BLaER1 (cell line): ENCODE measurements at regions not wholly inside any gene's neighbourhood (a gene's known extent, or its start where the extent isn't known, plus 50 kb on each side); places are given as distances from the start of the nearest gene placed in this dataset.

Experiments
- H3K27ac ChIP-seq: shearing (Covaris generic); formaldehyde crosslinking; 2 replicates; pipeline ENCODE4 v1.8.1; 2022
- H3K27me3 ChIP-seq: shearing (Covaris generic); formaldehyde crosslinking; 2 replicates; pipeline ENCODE4 v1.8.1; 2022
- H3K36me3 ChIP-seq: shearing (Covaris generic); formaldehyde crosslinking; 2 replicates; pipeline ENCODE4 v1.8.1; 2022
- H3K4me1 ChIP-seq: shearing (Covaris generic); formaldehyde crosslinking; 2 replicates; pipeline ENCODE4 v1.8.1; 2022
- H3K4me2 ChIP-seq: shearing (Covaris generic); formaldehyde crosslinking; 2 replicates; pipeline ENCODE4 v1.8.1; 2022
- H3K4me3 ChIP-seq: shearing (Covaris generic); formaldehyde crosslinking; 2 replicates; pipeline ENCODE4 v1.8.1; 2022
- H3K9ac ChIP-seq: shearing (Covaris generic); formaldehyde crosslinking; 2 replicates; pipeline ENCODE4 v1.8.1; 2022
- H3K9me3 ChIP-seq: shearing (Covaris generic); formaldehyde crosslinking; 2 replicates; pipeline ENCODE4 v1.8.1; 2022
- H4K20me1 ChIP-seq: shearing (Covaris generic); formaldehyde crosslinking; 2 replicates; pipeline ENCODE4 v1.8.1; 2022
- Cebpa-rat ChIP-seq: shearing (Covaris generic); IDR thresholded peaks from 2 replicates; pipeline ENCODE4 v1.8.1; 2022

GRCh38 chr7:119748251-119748860 lies 524.6 kb upstream of the KCND2 start:
- no peaks in the 10 kb centered on the region for H3K36me3 ChIP-seq
- no peak overlapping the region for H3K4me2 ChIP-seq
- H3K27ac ChIP-seq = no peak overlapping the region
- H3K4me1 ChIP-seq = no peaks in the 10 kb centered on the region
- no peaks in the 10 kb centered on the region for H4K20me1 ChIP-seq
- no peaks in the 10 kb centered on the region for H3K9me3 ChIP-seq
- no peak overlapping the region for H3K9ac ChIP-seq
- TF ChIP-seq Cebpa-rat = no peak
- no peak overlapping the region for H3K4me3 ChIP-seq
- H3K27me3 ChIP-seq = no peaks in the 10 kb centered on the region

- no peak for TF ChIP-seq Cebpa-rat
- Histone ChIP-seq H3K9me3 (no peaks in the 10 kb centered on the region), H3K4me1 (no peaks in the 10 kb centered on the region), H3K4me3 (no peak overlapping the region), H3K36me3 (no peaks in the 10 kb centered on the region), H3K9ac (no peak overlapping the region), H4K20me1 (no peaks in the 10 kb centered on the region), H3K27ac (no peak overlapping the region), H3K4me2 (no peak overlapping the region), H3K27me3 (no peaks in the 10 kb centered on the region)
These were observed 524.0 kb upstream of the KCND2 start for GRCh38 chr7:119748991-119749390.

GRCh38 chr7:119756687-119757086 lies 516.3 kb upstream of the KCND2 start:
- no peak overlapping the region for H3K27ac ChIP-seq
- no peak overlapping the region for H3K4me3 ChIP-seq
- no peaks in the 10 kb centered on the region for H3K27me3 ChIP-seq
- H3K9ac ChIP-seq = no peak overlapping the region
- no peaks in the 10 kb centered on the region for H4K20me1 ChIP-seq
- H3K36me3 ChIP-seq = no peaks in the 10 kb centered on the region
- no peaks in the 10 kb centered on the region for H3K4me1 ChIP-seq
- TF ChIP-seq Cebpa-rat = no peak
- no peaks in the 10 kb centered on the region for H3K9me3 ChIP-seq
- no peak overlapping the region for H3K4me2 ChIP-seq

GRCh38 chr7:119758254-119758653 lies 514.7 kb upstream of the KCND2 start:
- Histone ChIP-seq H3K36me3 (no peaks in the 10 kb centered on the region), H3K27ac (no peak overlapping the region), H3K4me1 (no peaks in the 10 kb centered on the region), H4K20me1 (no peaks in the 10 kb centered on the region), H3K4me3 (no peak overlapping the region), H3K27me3 (no peaks in the 10 kb centered on the region), H3K9me3 (no peaks in the 10 kb centered on the region), H3K9ac (no peak overlapping the region), H3K4me2 (no peak overlapping the region)
- no peak for TF ChIP-seq Cebpa-rat

- Histone ChIP-seq H3K4me1 (no peaks in the 10 kb centered on the region), H3K36me3 (no peaks in the 10 kb centered on the region), H3K4me2 (no peak overlapping the region), H3K9ac (no peak overlapping the region), H3K27ac (no peak overlapping the region), H3K4me3 (no peak overlapping the region), H4K20me1 (no peaks in the 10 kb centered on the region), H3K27me3 (no peaks in the 10 kb centered on the region), H3K9me3 (no peaks in the 10 kb centered on the region)
- TF ChIP-seq Cebpa-rat = no peak
These were observed 511.2 kb upstream of the KCND2 start for GRCh38 chr7:119761776-119762175.

GRCh38 chr7:119782286-119782685 lies 490.7 kb upstream of the KCND2 start:
- H3K9me3 ChIP-seq = no peaks in the 10 kb centered on the region
- H3K36me3 ChIP-seq = no peaks in the 10 kb centered on the region
- H3K27me3 ChIP-seq = no peaks in the 10 kb centered on the region
- no peak overlapping the region for H3K27ac ChIP-seq
- no peak overlapping the region for H3K4me3 ChIP-seq
- no peaks in the 10 kb centered on the region for H3K4me1 ChIP-seq
- H4K20me1 ChIP-seq = no peaks in the 10 kb centered on the region
- no peak overlapping the region for H3K4me2 ChIP-seq
- H3K9ac ChIP-seq = no peak overlapping the region
- no peak for TF ChIP-seq Cebpa-rat

GRCh38 chr7:119783799-119784198 lies 489.2 kb upstream of the KCND2 start:
- no peak overlapping the region for H3K9ac ChIP-seq
- no peaks in the 10 kb centered on the region for H3K27me3 ChIP-seq
- H3K4me2 ChIP-seq = no peak overlapping the region
- no peaks in the 10 kb centered on the region for H3K36me3 ChIP-seq
- H3K9me3 ChIP-seq = no peaks in the 10 kb centered on the region
- no peak for TF ChIP-seq Cebpa-rat
- no peaks in the 10 kb centered on the region for H4K20me1 ChIP-seq
- H3K27ac ChIP-seq = no peak overlapping the region
- no peaks in the 10 kb centered on the region for H3K4me1 ChIP-seq
- H3K4me3 ChIP-seq = no peak overlapping the region

- Histone ChIP-seq H3K9me3 (no peaks in the 10 kb centered on the region), H4K20me1 (no peaks in the 10 kb centered on the region), H3K36me3 (no peaks in the 10 kb centered on the region), H3K4me3 (no peak overlapping the region), H3K4me1 (no peaks in the 10 kb centered on the region), H3K4me2 (no peak overlapping the region), H3K27me3 (no peaks in the 10 kb centered on the region), H3K9ac (no peak overlapping the region), H3K27ac (no peak overlapping the region)
- TF ChIP-seq Cebpa-rat = no peak
These were observed 470.8 kb upstream of the KCND2 start for GRCh38 chr7:119802147-119802546.

GRCh38 chr7:119825091-119825655 lies 447.8 kb upstream of the KCND2 start:
- no peaks in the 10 kb centered on the region for H3K36me3 ChIP-seq
- H3K4me3 ChIP-seq = no peak overlapping the region
- no peak for TF ChIP-seq Cebpa-rat
- no peak overlapping the region for H3K9ac ChIP-seq
- no peak overlapping the region for H3K27ac ChIP-seq
- no peak overlapping the region for H3K4me2 ChIP-seq
- no peaks in the 10 kb centered on the region for H3K9me3 ChIP-seq
- no peaks in the 10 kb centered on the region for H4K20me1 ChIP-seq
- no peaks in the 10 kb centered on the region for H3K4me1 ChIP-seq
- no peaks in the 10 kb centered on the region for H3K27me3 ChIP-seq

- Histone ChIP-seq H3K9ac (no peak overlapping the region), H3K27me3 (no peaks in the 10 kb centered on the region), H3K9me3 (no peaks in the 10 kb centered on the region), H4K20me1 (no peaks in the 10 kb centered on the region), H3K4me2 (no peak overlapping the region), H3K4me3 (no peak overlapping the region), H3K4me1 (no peaks in the 10 kb centered on the region), H3K36me3 (no peaks in the 10 kb centered on the region), H3K27ac (no peak overlapping the region)
- no peak for TF ChIP-seq Cebpa-rat
These were observed 446.4 kb upstream of the KCND2 start for GRCh38 chr7:119826547-119826946.

GRCh38 chr7:119838444-119838843 lies 434.5 kb upstream of the KCND2 start:
- 0 out of 2 replicates have a peak, but pooled peaks have one; percentile 29 for TF ChIP-seq Cebpa-rat
- H3K4me2 ChIP-seq = no peak overlapping the region
- H3K4me3 ChIP-seq = no peak overlapping the region
- no peaks in the 10 kb centered on the region for H3K9me3 ChIP-seq
- no peaks in the 10 kb centered on the region for H4K20me1 ChIP-seq
- no peaks in the 10 kb centered on the region for H3K4me1 ChIP-seq
- no peaks in the 10 kb centered on the region for H3K36me3 ChIP-seq
- no peak overlapping the region for H3K9ac ChIP-seq
- H3K27ac ChIP-seq = no peak overlapping the region
- no peaks in the 10 kb centered on the region for H3K27me3 ChIP-seq
